Psoas muscle (tissue), 7 donors: ENCODE measurements at regions not wholly inside any gene's neighbourhood (a gene's known extent, or its start where the extent isn't known, plus 50 kb on each side); places are given as distances from the start of the nearest gene placed in this dataset.

ENCODE experiments used
- ATAC-seq, 4 donors: fragments of 200-7000 bp; cut with Tn5 transposase; one replicate each; pipeline ENCODE4 v1.9.1; 2020; ENCODE audit warnings: moderate library complexity in 3 of 4, mild to moderate bottlenecking in 2 of 4
- DNase-seq, 2 donors: peaks; one replicate each; pipeline ENCODE4 v3.0.0-alpha.2; 2020
- H3K27ac ChIP-seq: fragments of 200-600 bp; one replicate; pipeline ENCODE4 v1.8.0; 2022
- H3K27me3 ChIP-seq, 3 donors: fragments of 200-600 bp in 1 of 3; one replicate each; pipeline versions ENCODE4 v1.6.1 to v1.8.0; 2013 to 2022; ENCODE audit warnings: low read length in 2 of 3, mild to moderate bottlenecking in 2 of 3, moderate library complexity in 1 of 3; ENCODE audit not compliant: insufficient read depth in 3 of 3
- H3K36me3 ChIP-seq, 2 donors: fragments of 200-600 bp in 1 of 2; one replicate each; pipeline versions ENCODE4 v1.6.1 to v1.8.0; 2013 to 2022; ENCODE audit warnings: low read depth in 1 of 2, mild to moderate bottlenecking in 1 of 2, moderate library complexity in 1 of 2; ENCODE audit not compliant: insufficient read depth in 1 of 2
- H3K4me1 ChIP-seq: fragments of 200-600 bp; one replicate; pipeline ENCODE4 v1.8.0; 2022
- H3K4me3 ChIP-seq: fragments of 200-600 bp; one replicate; pipeline ENCODE4 v1.8.0; 2022; ENCODE audit warnings: mild to moderate bottlenecking
- H3K9me3 ChIP-seq: fragments of 200-600 bp; one replicate; pipeline ENCODE4 v1.8.0; 2022
- whole genome bisulfite sequencing, 3 donors: extraction: QIAGEN DNeasy Blood & Tissue Kit; methylation state at CpG; one replicate each; pipeline versions ENCODE4 v1.1.6 to v1.1.7; 2013; 5-methylcytosine and 5-hydroxymethylcytosine counted together
- intact Hi-C, 2 donors: fragments of 100-400 bp; cut with DNase I; formaldehyde crosslinking; loops; one replicate each; pipeline versions ENCODE4 v1.11.0 to v1.14.2; 2022
- TF ChIP-seq, protein P1 (sequence below): fragments of 200-600 bp; IDR thresholded peaks from one replicate; pipeline ENCODE4 v1.8.0; 2022; ENCODE audit warnings: antibody characterized with exemption
- donor health status: healthy with polysubstance abuse.
- donor health status: DM: no; HTN: no; CAD: no; lungs with moderate emphysema.
- donor health status: Bipolar disorder and iron deficiency.
- donor health status: healthy.
- donor health status: DM: yes; HTN: yes; CAD: no.
- donor health status: DM: no; HTN: no; CAD: no.
- donor health status: DM: yes; HTN: yes; CAD: no.

DNA sequence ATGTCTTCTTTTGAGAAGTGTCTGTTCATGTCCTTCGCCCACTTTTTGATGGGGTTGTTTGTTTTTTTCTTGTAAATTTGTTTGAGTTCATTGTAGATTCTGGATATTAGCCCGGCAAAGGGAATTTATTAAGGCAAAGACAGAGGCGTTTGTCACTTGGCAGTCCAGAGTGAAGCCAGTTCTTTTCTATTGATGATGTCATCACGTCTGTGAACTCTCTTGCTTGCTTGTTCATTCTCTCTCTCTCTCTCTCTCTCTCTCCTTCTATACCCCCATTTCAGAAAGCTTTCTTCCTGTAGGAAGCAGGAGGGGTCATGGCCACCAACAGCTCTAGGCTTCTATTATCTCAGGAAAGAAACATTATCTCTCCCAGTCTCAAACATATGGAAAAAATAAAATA lies 291.3 kb downstream of the OMA1 start:
- ATAC-seq (no peak), DNase-seq (no peak)
- H3K4me1 ChIP-seq: peaks cover 1% of the 10 kb centered on the region
- H3K9me3 ChIP-seq: peaks cover 3% of the 10 kb centered on the region
- H3K36me3 ChIP-seq: no peaks in the 10 kb centered on the region
- WGBS, 3 donors: 83 to 91% (median 83%) methylated on average over 3 to 4 of the region's 4 CpGs
- TF ChIP-seq, protein P1, sequence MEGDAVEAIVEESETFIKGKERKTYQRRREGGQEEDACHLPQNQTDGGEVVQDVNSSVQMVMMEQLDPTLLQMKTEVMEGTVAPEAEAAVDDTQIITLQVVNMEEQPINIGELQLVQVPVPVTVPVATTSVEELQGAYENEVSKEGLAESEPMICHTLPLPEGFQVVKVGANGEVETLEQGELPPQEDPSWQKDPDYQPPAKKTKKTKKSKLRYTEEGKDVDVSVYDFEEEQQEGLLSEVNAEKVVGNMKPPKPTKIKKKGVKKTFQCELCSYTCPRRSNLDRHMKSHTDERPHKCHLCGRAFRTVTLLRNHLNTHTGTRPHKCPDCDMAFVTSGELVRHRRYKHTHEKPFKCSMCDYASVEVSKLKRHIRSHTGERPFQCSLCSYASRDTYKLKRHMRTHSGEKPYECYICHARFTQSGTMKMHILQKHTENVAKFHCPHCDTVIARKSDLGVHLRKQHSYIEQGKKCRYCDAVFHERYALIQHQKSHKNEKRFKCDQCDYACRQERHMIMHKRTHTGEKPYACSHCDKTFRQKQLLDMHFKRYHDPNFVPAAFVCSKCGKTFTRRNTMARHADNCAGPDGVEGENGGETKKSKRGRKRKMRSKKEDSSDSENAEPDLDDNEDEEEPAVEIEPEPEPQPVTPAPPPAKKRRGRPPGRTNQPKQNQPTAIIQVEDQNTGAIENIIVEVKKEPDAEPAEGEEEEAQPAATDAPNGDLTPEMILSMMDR: no peak
- H3K27ac ChIP-seq: no peak overlapping the region
- H3K27me3 ChIP-seq: peaks cover 0 to 15% (median 2%) of the 10 kb centered on the region in 3 donors
- intact Hi-C loops: no loop called here
- H3K4me3 ChIP-seq: no peak overlapping the region

DNA sequence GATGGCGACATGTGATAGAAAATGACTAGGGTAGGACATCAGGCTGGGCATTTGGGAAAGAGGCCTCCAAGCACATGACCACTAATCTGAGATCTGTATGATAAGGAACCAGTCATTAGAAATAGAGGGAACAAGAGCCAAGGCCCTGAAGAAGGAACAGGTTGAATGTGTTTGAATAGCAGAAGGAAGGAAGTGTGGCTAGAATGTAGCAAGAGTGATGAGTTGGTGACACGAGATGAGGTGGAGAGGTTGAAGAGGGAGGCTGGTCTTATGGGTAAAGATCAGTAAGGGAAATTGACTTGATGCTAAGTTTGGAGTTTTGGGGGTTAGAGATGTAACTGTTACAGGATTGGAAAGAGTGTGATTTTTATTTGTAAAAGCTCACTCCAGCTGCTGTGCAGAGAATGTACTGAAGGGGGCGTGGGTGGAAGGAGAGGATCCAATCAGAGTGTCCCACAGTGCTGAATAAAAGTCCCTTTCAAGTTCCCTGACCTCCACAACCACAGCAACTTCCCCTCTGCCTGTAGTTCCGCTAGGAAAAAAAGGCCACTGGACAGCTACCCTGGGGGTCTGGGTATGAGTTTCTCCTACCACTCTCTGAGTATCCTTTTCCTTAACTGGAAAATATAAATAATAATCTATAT lies 295.0 kb downstream of the OMA1 start:
- 50 to 62% (median 58%) methylated on average over 4 of the region's 4 CpGs for WGBS, 3 donors
- DNase-seq: no peak
- H3K9me3 ChIP-seq: peaks cover 3% of the 10 kb centered on the region
- no peak for ATAC-seq
- H3K36me3 ChIP-seq: no peaks in the 10 kb centered on the region
- H3K4me3 ChIP-seq: no peak overlapping the region
- TF ChIP-seq, protein P1: no peak
- peaks cover 0 to 49% (median 16%) of the 10 kb centered on the region in 3 donors for H3K27me3 ChIP-seq
- no peak overlapping the region for H3K27ac ChIP-seq
- H3K4me1 ChIP-seq: peaks cover 19% of the 10 kb centered on the region
- intact Hi-C loops: no loop called here

DNA sequence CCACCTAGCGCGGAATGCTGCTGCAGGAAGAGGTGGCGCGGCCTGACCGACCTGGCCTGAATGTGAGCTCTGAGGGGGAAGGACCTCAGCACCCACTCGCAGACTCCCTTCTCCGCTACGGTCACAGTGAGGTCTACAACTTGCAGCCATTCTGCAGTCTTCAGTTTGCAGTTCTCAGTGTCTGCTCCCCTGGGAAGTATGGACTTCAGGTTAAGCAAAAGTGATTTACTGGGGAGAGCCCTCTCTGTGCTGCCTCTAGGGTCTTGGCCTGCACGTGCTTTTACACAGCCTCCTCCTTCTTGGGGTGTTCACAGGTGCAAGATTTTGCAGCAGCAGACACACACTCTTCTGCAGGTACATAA lies 296.0 kb downstream of the OMA1 start:
- intact Hi-C loops: no loop called here
- H3K27ac ChIP-seq: no peak overlapping the region
- no peak for ATAC-seq
- 12 to 26% (median 16%) methylated on average over 9 of the region's 9 CpGs for WGBS, 3 donors
- H3K27me3 ChIP-seq: peaks cover 0 to 52% (median 16%) of the 10 kb centered on the region in 3 donors
- DNase-seq: no peak
- TF ChIP-seq, protein P1: no peak
- H3K4me3 ChIP-seq: peak overlapping the region; percentile 57
- no peaks in the 10 kb centered on the region for H3K36me3 ChIP-seq
- H3K4me1 ChIP-seq: peaks cover 19% of the 10 kb centered on the region
- H3K9me3 ChIP-seq: peaks cover 1% of the 10 kb centered on the region

DNA sequence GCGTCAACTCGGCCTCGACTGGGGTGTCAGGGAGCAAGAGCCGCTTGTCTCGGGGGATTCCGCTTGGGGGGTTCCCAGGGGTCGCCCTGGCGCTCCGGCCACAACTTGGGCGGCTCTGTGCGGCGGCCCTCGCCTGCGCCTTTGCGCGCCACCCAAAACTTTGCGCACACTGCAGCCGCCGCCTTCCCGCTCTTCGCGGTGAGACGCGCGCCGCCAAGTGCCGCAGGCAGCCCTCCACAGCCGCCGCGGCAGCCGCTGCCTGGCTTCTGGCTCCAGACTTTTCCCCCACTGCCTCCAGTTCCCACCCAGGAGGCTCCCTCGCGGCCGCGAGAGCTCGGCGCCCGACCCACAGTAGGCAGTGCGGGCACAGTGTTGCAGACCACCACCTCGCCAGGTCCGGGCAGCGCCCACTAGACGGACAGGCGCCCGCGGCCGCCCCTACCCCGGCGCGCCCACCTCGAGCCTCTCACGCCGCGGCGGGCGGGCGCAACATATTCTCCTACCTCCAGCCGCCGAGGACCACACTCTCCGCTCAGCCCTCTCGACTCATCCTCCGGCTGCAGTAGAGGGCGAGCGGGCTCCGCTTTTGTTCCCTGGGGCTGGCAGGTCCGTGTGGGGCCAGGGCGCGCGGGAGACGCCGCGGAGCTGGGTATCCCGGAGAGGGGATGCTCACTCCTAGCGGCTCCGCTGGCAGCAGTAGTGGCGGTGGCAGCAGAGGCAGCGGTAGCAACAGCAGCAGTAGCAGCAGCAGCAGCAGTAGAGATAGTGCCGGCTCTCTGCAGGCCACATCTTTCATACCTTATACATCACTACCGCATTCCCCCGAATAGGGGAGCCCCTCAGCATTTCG lies 296.6 kb downstream of the OMA1 start:
- DNase-seq: peak in 1 of 2 donors; percentile 50
- 1% methylated on average over 66 to 81 of the region's 81 CpGs for WGBS, 3 donors
- no peak overlapping the region for H3K27ac ChIP-seq
- TF ChIP-seq, protein P1: no peak
- no peaks in the 10 kb centered on the region for H3K36me3 ChIP-seq
- peak; percentile 40 to 55 (median 46) for ATAC-seq
- H3K9me3 ChIP-seq: no peaks in the 10 kb centered on the region
- intact Hi-C loops: no loop called here
- peaks cover 19% of the 10 kb centered on the region for H3K4me1 ChIP-seq
- H3K4me3 ChIP-seq: peak overlapping the region; percentile 57
- H3K27me3 ChIP-seq: peaks cover 0 to 52% (median 16%) of the 10 kb centered on the region in 3 donors
